Osteoblast (primary cell): ENCODE measurements at regions not wholly inside any gene's neighbourhood (a gene's known extent, or its start where the extent isn't known, plus 50 kb on each side); places are given as distances from the start of the nearest gene placed in this dataset.
A peak's percentile ranks its signal among the peaks of the same experiment; 100 is the strongest.
"Not testable (repeated sequence)": the region's sequence is repeated elsewhere in the genome, so short reads cannot be mapped to it uniquely, and the experiment has no call there.

Source experiments
- DNase-seq: peaks from one replicate; pipeline ENCODE4 v3.0.0; 2011; ENCODE audit warnings: low spot score, mixed read lengths; ENCODE audit not compliant: insufficient read length; ENCODE audit errors: missing footprints
- H2AFZ ChIP-seq: 2 replicates; pipeline ENCODE4 v1.6.0; 2011; ENCODE audit warnings: mild to moderate bottlenecking, low read length
- H3K27ac ChIP-seq: 2 replicates; pipeline ENCODE4 v1.5.1; 2011; ENCODE audit warnings: mild to moderate bottlenecking, low read depth, low read length, moderate library complexity
- H3K27me3 ChIP-seq: 2 replicates; pipeline ENCODE4 v1.6.0; 2012; ENCODE audit warnings: mild to moderate bottlenecking, control low read depth, inconsistent platforms, low read length, moderate library complexity; ENCODE audit not compliant: insufficient read depth
- H3K36me3 ChIP-seq: 2 replicates; pipeline ENCODE4 v1.5.1; 2011; ENCODE audit warnings: mild to moderate bottlenecking, low read length, control low read depth, moderate library complexity; ENCODE audit not compliant: insufficient read depth
- H3K4me1 ChIP-seq: 2 replicates; pipeline ENCODE4 v1.5.1; 2011; ENCODE audit warnings: mild to moderate bottlenecking, low read length, control low read depth, moderate library complexity; ENCODE audit not compliant: insufficient read depth
- H3K4me2 ChIP-seq: 2 replicates; pipeline ENCODE4 v1.6.0; 2011; ENCODE audit warnings: mild to moderate bottlenecking, low read length; ENCODE audit not compliant: insufficient read depth
- H3K4me3 ChIP-seq: fragments of 200-600 bp; sonication (generic); 3 replicates; pipeline ENCODE4 v1.5.1; 2012; ENCODE audit warnings: mild to moderate bottlenecking, low read length, inconsistent platforms; ENCODE audit not compliant: insufficient read depth
- H3K79me2 ChIP-seq: 2 replicates; pipeline ENCODE4 v1.6.0; 2012; ENCODE audit warnings: mild to moderate bottlenecking, low read length, control low read depth, inconsistent platforms; ENCODE audit not compliant: insufficient read depth
- H3K9me3 ChIP-seq: 2 replicates; pipeline ENCODE4 v1.5.1; 2011; ENCODE audit warnings: low read depth, low read length, control low read depth
- H4K20me1 ChIP-seq: 2 replicates; pipeline ENCODE4 v1.6.0; 2012; ENCODE audit warnings: mild to moderate bottlenecking, low read length, control low read depth; ENCODE audit not compliant: insufficient read depth
- CTCF ChIP-seq: IDR thresholded peaks from 2 replicates; pipeline ENCODE4 v1.5.1; 2011; ENCODE audit warnings: mild to moderate bottlenecking, low read depth, low read length, moderate library complexity; ENCODE audit errors: extremely low read depth

- not testable (repeated sequence) for H3K79me2 ChIP-seq, H3K36me3 ChIP-seq, H3K9me3 ChIP-seq, H3K27ac ChIP-seq, H3K4me1 ChIP-seq, H3K4me2 ChIP-seq, H2AFZ ChIP-seq, H3K4me3 ChIP-seq, H3K27me3 ChIP-seq, H4K20me1 ChIP-seq
- DNase-seq = peak; percentile 19
Measured at GRCh38 chr2:66632882-66633281, 198.0 kb downstream of the MEIS1 start.

- no peaks in the 10 kb centered on the region for H3K9me3 ChIP-seq
- no peak overlapping the region for H2AFZ ChIP-seq
- no peak overlapping the region for H3K4me2 ChIP-seq
- DNase-seq = no peak
- H3K79me2 ChIP-seq = no peaks in the 10 kb centered on the region
- H4K20me1 ChIP-seq = no peaks in the 10 kb centered on the region
- no peaks in the 10 kb centered on the region for H3K27me3 ChIP-seq
- no peaks in the 10 kb centered on the region for H3K36me3 ChIP-seq
- H3K27ac ChIP-seq = no peak overlapping the region
- no peaks in the 10 kb centered on the region for H3K4me1 ChIP-seq
- H3K4me3 ChIP-seq = no peak overlapping the region
- no peak for TF ChIP-seq CTCF
Measured at GRCh38 chr2:66633631-66634030, 198.7 kb downstream of the MEIS1 start.

- H4K20me1 ChIP-seq = no peaks in the 10 kb centered on the region
Measured at GRCh38 chr2:66634784-66635183, 199.9 kb downstream of the MEIS1 start.

GRCh38 chr2:66641685-66642084, 206.8 kb downstream of the MEIS1 start:
- Histone ChIP-seq H2AFZ (no peak overlapping the region), H3K4me2 (no peak overlapping the region), H3K27me3 (no peaks in the 10 kb centered on the region), H3K79me2 (no peaks in the 10 kb centered on the region), H3K4me3 (no peak overlapping the region), H3K36me3 (no peaks in the 10 kb centered on the region), H3K9me3 (no peaks in the 10 kb centered on the region), H3K27ac (no peak overlapping the region), H4K20me1 (no peaks in the 10 kb centered on the region), H3K4me1 (no peaks in the 10 kb centered on the region)
- no peak for DNase-seq
- TF ChIP-seq CTCF = no peak

More at GRCh38 chr2:66634784-66635183, 199.9 kb downstream of the MEIS1 start:
- peak; percentile 35 for DNase-seq
- Histone ChIP-seq H3K4me1 (no peaks in the 10 kb centered on the region), H3K4me3 (no peak overlapping the region), H3K27ac (no peak overlapping the region), H3K79me2 (no peaks in the 10 kb centered on the region), H3K4me2 (no peak overlapping the region), H3K9me3 (no peaks in the 10 kb centered on the region), H3K27me3 (no peaks in the 10 kb centered on the region), H3K36me3 (no peaks in the 10 kb centered on the region), H2AFZ (no peak overlapping the region)
- no peak for TF ChIP-seq CTCF

- not testable (repeated sequence) for H3K27ac ChIP-seq, H3K9me3 ChIP-seq, H4K20me1 ChIP-seq, H3K36me3 ChIP-seq, H3K4me2 ChIP-seq, H3K79me2 ChIP-seq, DNase-seq, H3K4me3 ChIP-seq, H3K27me3 ChIP-seq, H2AFZ ChIP-seq, H3K4me1 ChIP-seq
Measured at GRCh38 chr2:66648081-66648480, 213.2 kb downstream of the MEIS1 start.
